Activated CD8-positive, alpha-beta T cell treated with anti-CD3 and anti-CD28 coated beads for 36 hours (primary cell): ENCODE measurements at regions not wholly inside any gene's neighbourhood (a gene's known extent, or its start where the extent isn't known, plus 50 kb on each side); places are given as distances from the start of the nearest gene placed in this dataset.

Source experiments
- ATAC-seq: fragments of 200-7000 bp; cut with Tn5 transposase; one replicate; pipeline ENCODE4 v1.10.0; 2021; ENCODE audit warnings: mild to moderate bottlenecking, moderate library complexity
- CTCF ChIA-PET: fragments of 350-600 bp; sonication (Branson Sonifier 250); formaldehyde crosslinking; loops from one replicate; lab custom pipeline; 2021; ENCODE audit warnings: antibody characterized with exemption; lab: Charles Lee
- POLR2A ChIA-PET: fragments of 350-600 bp; sonication (Branson Sonifier 250); formaldehyde crosslinking; loops from one replicate; lab custom pipeline; 2021; ENCODE audit warnings: antibody characterized with exemption; lab: Charles Lee
- DNase-seq: peaks from one replicate; pipeline ENCODE4 v3.0.0-alpha.2; 2020
- H3K27ac Mint-ChIP-seq: one replicate; pipeline ENCODE4 v1.8.0; 2021; ENCODE audit warnings: mild to moderate bottlenecking, mixed read lengths
- H3K27me3 Mint-ChIP-seq: one replicate; pipeline ENCODE4 v1.8.0; 2021; ENCODE audit warnings: mixed read lengths
- H3K36me3 Mint-ChIP-seq: one replicate; pipeline ENCODE4 v1.8.0; 2021; ENCODE audit warnings: low read depth, mixed read lengths
- H3K4me1 Mint-ChIP-seq: one replicate; pipeline ENCODE4 v1.8.0; 2021; ENCODE audit warnings: low read depth, mixed read lengths
- H3K4me3 Mint-ChIP-seq: one replicate; pipeline ENCODE4 v1.8.0; 2021; ENCODE audit warnings: mild to moderate bottlenecking, moderate library complexity, mixed read lengths
- H3K9me3 Mint-ChIP-seq: one replicate; pipeline ENCODE4 v1.8.0; 2021; ENCODE audit warnings: mixed read lengths
- intact Hi-C: fragments of 100-400 bp; cut with micrococcal nuclease; formaldehyde crosslinking; loops from one replicate; pipeline ENCODE4 v1.10.0; 2022
- TF ChIP-seq, protein P1 (sequence below): fragments of 200-600 bp; IDR thresholded peaks from one replicate; pipeline ENCODE4 v1.8.0; 2022; ENCODE audit warnings: antibody characterized with exemption, mild to moderate bottlenecking

DNA sequence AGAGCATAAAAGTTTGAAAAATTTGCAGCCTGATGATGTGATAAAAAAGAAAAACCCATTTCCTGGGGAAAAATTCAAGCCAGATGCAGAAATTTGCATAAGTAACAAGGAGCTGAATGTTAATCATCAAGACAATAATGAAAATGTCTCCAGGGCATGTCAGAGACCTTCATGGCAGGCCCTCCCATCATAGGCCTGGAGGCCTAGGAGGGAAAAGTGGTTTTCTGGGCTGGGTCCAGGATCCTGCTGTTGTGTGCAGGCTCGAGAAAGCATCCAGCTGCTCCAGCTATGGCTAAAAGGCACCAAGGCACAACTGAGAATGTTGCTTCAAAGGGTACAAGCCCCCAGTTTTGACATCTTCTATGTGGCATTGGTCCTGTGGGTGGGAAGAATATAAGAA is 1014.0 kb downstream of the SI start:
- no peaks in the 10 kb centered on the region for H3K36me3 Mint-ChIP-seq
- TF ChIP-seq, protein P1, sequence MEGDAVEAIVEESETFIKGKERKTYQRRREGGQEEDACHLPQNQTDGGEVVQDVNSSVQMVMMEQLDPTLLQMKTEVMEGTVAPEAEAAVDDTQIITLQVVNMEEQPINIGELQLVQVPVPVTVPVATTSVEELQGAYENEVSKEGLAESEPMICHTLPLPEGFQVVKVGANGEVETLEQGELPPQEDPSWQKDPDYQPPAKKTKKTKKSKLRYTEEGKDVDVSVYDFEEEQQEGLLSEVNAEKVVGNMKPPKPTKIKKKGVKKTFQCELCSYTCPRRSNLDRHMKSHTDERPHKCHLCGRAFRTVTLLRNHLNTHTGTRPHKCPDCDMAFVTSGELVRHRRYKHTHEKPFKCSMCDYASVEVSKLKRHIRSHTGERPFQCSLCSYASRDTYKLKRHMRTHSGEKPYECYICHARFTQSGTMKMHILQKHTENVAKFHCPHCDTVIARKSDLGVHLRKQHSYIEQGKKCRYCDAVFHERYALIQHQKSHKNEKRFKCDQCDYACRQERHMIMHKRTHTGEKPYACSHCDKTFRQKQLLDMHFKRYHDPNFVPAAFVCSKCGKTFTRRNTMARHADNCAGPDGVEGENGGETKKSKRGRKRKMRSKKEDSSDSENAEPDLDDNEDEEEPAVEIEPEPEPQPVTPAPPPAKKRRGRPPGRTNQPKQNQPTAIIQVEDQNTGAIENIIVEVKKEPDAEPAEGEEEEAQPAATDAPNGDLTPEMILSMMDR: no peak
- no peaks in the 10 kb centered on the region for H3K4me1 Mint-ChIP-seq
- peaks cover 9% of the 10 kb centered on the region for H3K9me3 Mint-ChIP-seq
- ATAC-seq (no peak), DNase-seq (no peak)
- no peaks in the 10 kb centered on the region for H3K27me3 Mint-ChIP-seq
- intact Hi-C loops: no loop called here
- ChIA-PET CTCF (no interaction called here), POLR2A (no interaction called here)
- no peak overlapping the region for H3K27ac Mint-ChIP-seq
- no peak overlapping the region for H3K4me3 Mint-ChIP-seq

DNA sequence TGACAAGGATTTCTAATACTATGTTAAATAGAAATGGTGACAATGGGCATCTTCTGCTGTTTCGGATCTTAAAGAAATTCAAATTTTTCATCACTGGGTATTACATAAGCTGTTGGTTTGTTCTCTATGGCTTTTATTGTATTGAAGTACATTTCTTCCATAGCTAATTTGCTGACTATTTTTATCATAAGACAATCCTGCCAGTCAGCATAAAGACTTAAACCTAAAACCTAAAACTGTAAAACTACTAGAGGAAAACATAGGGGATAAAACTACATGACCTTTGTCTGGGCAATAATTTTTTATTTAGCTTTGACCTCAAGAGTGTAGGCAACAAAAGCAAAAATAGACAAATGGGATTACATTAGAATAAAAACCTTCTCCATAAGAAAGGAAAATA is 1017.4 kb downstream of the SI start:
- TF ChIP-seq, protein P1: no peak
- intact Hi-C loops: no loop called here
- H3K9me3 Mint-ChIP-seq: peaks cover 9% of the 10 kb centered on the region
- ChIA-PET POLR2A (no interaction called here), CTCF (no interaction called here)
- DNase-seq (no peak), ATAC-seq (no peak)
- no peaks in the 10 kb centered on the region for H3K4me1 Mint-ChIP-seq
- H3K36me3 Mint-ChIP-seq: no peaks in the 10 kb centered on the region
- H3K27ac Mint-ChIP-seq: no peak overlapping the region
- H3K27me3 Mint-ChIP-seq: no peaks in the 10 kb centered on the region
- no peak overlapping the region for H3K4me3 Mint-ChIP-seq

DNA sequence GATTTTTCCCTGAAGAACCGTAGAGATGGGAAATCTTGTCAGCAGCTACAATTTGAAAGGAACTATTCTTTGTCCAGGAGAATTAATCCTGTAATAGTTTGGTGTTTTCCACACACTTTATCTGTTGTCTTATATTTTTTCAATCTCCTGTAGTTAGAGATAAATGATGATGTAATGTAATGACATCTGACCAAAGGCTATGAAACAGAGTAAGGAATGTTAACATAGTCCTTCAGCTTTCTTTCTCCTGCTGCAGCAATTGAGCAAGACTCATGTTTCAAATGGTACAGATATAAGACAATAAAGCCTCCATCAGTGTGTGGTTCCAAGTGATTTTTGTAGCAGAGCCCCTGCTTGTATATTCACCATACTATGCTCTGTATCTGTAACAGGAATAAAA is 1028.4 kb downstream of the SI start:
- intact Hi-C loops: no loop called here
- H3K4me1 Mint-ChIP-seq: no peaks in the 10 kb centered on the region
- ATAC-seq: no peak
- CTCF ChIA-PET: no interaction called here
- no peak overlapping the region for H3K27ac Mint-ChIP-seq
- POLR2A ChIA-PET: no interaction called here
- no peak overlapping the region for H3K4me3 Mint-ChIP-seq
- H3K9me3 Mint-ChIP-seq: peaks cover 1% of the 10 kb centered on the region
- TF ChIP-seq, protein P1: no peak
- DNase-seq: no peak
- no peaks in the 10 kb centered on the region for H3K36me3 Mint-ChIP-seq
- no peaks in the 10 kb centered on the region for H3K27me3 Mint-ChIP-seq

DNA sequence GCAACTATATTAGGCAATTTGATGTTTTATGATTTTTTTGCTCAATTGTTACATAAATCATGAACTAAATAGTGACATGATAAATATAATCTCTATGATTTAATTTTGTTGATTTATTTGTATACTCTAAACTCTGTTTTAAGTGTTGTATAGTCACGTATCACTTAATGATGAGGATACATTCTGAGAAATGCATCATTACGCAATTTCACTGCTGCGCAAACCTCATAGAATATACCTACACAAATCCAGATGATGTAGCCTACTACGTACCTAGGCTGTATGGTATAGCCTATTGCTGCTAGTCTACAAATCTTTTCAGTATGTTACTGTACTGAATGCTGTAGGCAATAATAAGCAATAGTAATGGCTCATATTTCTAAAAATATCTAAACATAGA is 1029.8 kb downstream of the SI start:
- CTCF ChIA-PET: no interaction called here
- H3K36me3 Mint-ChIP-seq: no peaks in the 10 kb centered on the region
- ATAC-seq: no peak
- no peak for DNase-seq
- H3K27ac Mint-ChIP-seq: no peak overlapping the region
- H3K27me3 Mint-ChIP-seq: no peaks in the 10 kb centered on the region
- H3K4me3 Mint-ChIP-seq: no peak overlapping the region
- intact Hi-C loops: no loop called here
- H3K4me1 Mint-ChIP-seq: no peaks in the 10 kb centered on the region
- H3K9me3 Mint-ChIP-seq: peaks cover 1% of the 10 kb centered on the region
- POLR2A ChIA-PET: no interaction called here
- TF ChIP-seq, protein P1: no peak

DNA sequence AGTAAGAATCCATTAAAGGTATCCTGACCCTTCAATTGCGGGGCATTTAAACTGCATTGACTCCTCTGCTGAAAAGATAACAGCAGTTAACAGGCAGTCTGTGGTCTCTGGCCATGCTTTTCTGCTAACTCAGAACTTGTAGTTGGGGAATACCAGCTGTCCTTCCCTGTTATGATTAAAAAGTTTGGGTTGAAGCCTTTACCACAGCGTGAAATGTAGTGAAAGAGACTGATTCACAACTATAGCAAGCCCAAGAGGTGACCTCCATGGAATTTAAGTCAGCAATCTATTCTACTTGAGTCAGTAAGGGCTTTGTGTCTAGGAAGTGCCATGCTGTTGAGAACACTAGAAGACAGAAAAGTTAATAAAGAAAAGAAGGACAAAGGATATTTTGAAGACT is 1037.3 kb downstream of the SI start:
- CTCF ChIA-PET: no interaction called here
- POLR2A ChIA-PET: no interaction called here
- ATAC-seq (no peak), DNase-seq (no peak)
- no peaks in the 10 kb centered on the region for H3K27me3 Mint-ChIP-seq
- no peak overlapping the region for H3K27ac Mint-ChIP-seq
- intact Hi-C loops: no loop called here
- H3K4me1 Mint-ChIP-seq: no peaks in the 10 kb centered on the region
- no peak overlapping the region for H3K4me3 Mint-ChIP-seq
- peaks cover 7% of the 10 kb centered on the region for H3K9me3 Mint-ChIP-seq
- TF ChIP-seq, protein P1: no peak
- H3K36me3 Mint-ChIP-seq: no peaks in the 10 kb centered on the region
